Limb (tissue), 2 donors: ENCODE measurements at regions not wholly inside any gene's neighbourhood (a gene's known extent, or its start where the extent isn't known, plus 50 kb on each side); places are given as distances from the start of the nearest gene placed in this dataset.

Source experiments
- DNase-seq, 2 donors: peaks; one replicate each; pipeline ENCODE4 v3.0.0-alpha.2; 2016; ENCODE audit errors: extremely low spot score in 2 of 2

- no peak for DNase-seq
These were observed 112.0 kb upstream of the SLC66A3 start for GRCh38 chr2:11043245-11043644.

GRCh38 chr2:11044201-11044600 lies 111.1 kb upstream of the SLC66A3 start:
- DNase-seq = no peak

GRCh38 chr2:11045294-11045693 lies 110.0 kb upstream of the SLC66A3 start:
- no peak for DNase-seq

- DNase-seq = no peak
These were observed 106.8 kb upstream of the SLC66A3 start for GRCh38 chr2:11048335-11049008.

GRCh38 chr2:11050565-11050964 lies 104.7 kb upstream of the SLC66A3 start:
- DNase-seq = no peak

- no peak for DNase-seq
These were observed 104.0 kb upstream of the SLC66A3 start for GRCh38 chr2:11051280-11051679.

GRCh38 chr2:11053546-11053945 lies 101.7 kb upstream of the SLC66A3 start:
- no peak for DNase-seq

- no peak for DNase-seq
These were observed 100.2 kb upstream of the SLC66A3 start for GRCh38 chr2:11054783-11055678.

GRCh38 chr2:11055679-11056215 lies 99.5 kb upstream of the SLC66A3 start:
- DNase-seq = no peak

- DNase-seq = no peak
These were observed 98.7 kb upstream of the SLC66A3 start for GRCh38 chr2:11056614-11057013.

GRCh38 chr2:11057031-11057430 lies 98.2 kb upstream of the SLC66A3 start:
- no peak for DNase-seq

GRCh38 chr2:11058129-11058528 lies 97.1 kb upstream of the SLC66A3 start:
- no peak for DNase-seq

- DNase-seq = no peak
These were observed 94.7 kb upstream of the SLC66A3 start for GRCh38 chr2:11060376-11061169.

GRCh38 chr2:11065833-11066485 lies 89.3 kb upstream of the SLC66A3 start:
- DNase-seq = no peak

GRCh38 chr2:11067221-11068078 lies 87.8 kb upstream of the SLC66A3 start:
- no peak for DNase-seq

GRCh38 chr2:11068079-11068741 lies 87.1 kb upstream of the SLC66A3 start:
- no peak for DNase-seq

GRCh38 chr2:11068856-11069526 lies 86.3 kb upstream of the SLC66A3 start:
- no peak for DNase-seq

- no peak for DNase-seq
These were observed 85.6 kb upstream of the SLC66A3 start for GRCh38 chr2:11069566-11070185.

GRCh38 chr2:11071211-11071610 lies 84.1 kb upstream of the SLC66A3 start:
- DNase-seq = no peak
